HL-60 (cell line): ENCODE measurements at regions not wholly inside any gene's neighbourhood (a gene's known extent, or its start where the extent isn't known, plus 50 kb on each side); places are given as distances from the start of the nearest gene placed in this dataset.

Source experiments
- CTCF ChIP-seq: IDR thresholded peaks from one replicate; pipeline ENCODE4 v1.5.1; 2011; ENCODE audit warnings: low read length, control low read depth, inconsistent platforms; ENCODE audit not compliant: insufficient read depth
- GABPA ChIP-seq: IDR thresholded peaks from 2 replicates; pipeline ENCODE4 v1.6.1; 2012; ENCODE audit warnings: low read depth
- POLR2AphosphoS5 ChIP-seq: IDR thresholded peaks from 2 replicates; pipeline ENCODE4 v1.6.1; 2012; ENCODE audit warnings: low read depth
- REST ChIP-seq: IDR thresholded peaks from 2 replicates; pipeline ENCODE4 v1.6.1; 2012; ENCODE audit warnings: low read depth; ENCODE audit not compliant: insufficient replicate concordance
- SPI1 ChIP-seq: IDR thresholded peaks from 2 replicates; pipeline ENCODE4 v1.6.1; 2012; ENCODE audit warnings: low read depth, mild to moderate bottlenecking, borderline replicate concordance

GRCh38 chr10:128927497-128928161 is 539.4 kb upstream of the MGMT start:
- TF ChIP-seq CTCF (no peak), POLR2AphosphoS5 (no peak), REST (no peak), GABPA (no peak), SPI1 (no peak)
